GM18511 (cell line): ENCODE measurements at regions not wholly inside any gene's neighbourhood (a gene's known extent, or its start where the extent isn't known, plus 50 kb on each side); places are given as distances from the start of the nearest gene placed in this dataset.
"Not testable (repeated sequence)": the region's sequence is repeated elsewhere in the genome, so short reads cannot be mapped to it uniquely, and the experiment has no call there.

Experiments used
- ATAC-seq: cut with Tn5 transposase; IDR thresholded peaks from one replicate; pipeline ENCODE4 v1.9.1; 2021; ENCODE audit warnings: mild to moderate bottlenecking, moderate library complexity; ENCODE audit not compliant: unreplicated experiment

DNA sequence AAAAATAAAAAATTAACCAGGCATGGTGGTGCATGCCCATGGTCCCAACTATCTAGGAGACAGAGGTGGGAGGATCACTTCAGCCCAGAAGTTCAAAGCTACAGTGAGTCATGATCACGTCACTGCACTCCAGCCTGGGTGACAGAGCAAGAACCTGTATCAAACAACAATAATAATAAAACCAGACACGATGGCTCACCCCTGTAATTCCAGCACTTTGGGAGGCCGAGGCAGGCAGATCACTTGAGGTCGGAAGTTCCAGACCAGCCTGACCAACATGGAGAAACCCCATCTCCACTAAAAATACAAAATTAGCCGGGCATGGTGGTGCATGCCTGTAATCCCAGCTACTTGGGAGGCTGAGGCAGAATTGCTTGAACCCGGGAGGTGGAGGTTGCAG, 159.4 kb downstream of the SKIDA1 start:
- ATAC-seq = not testable (repeated sequence)

DNA sequence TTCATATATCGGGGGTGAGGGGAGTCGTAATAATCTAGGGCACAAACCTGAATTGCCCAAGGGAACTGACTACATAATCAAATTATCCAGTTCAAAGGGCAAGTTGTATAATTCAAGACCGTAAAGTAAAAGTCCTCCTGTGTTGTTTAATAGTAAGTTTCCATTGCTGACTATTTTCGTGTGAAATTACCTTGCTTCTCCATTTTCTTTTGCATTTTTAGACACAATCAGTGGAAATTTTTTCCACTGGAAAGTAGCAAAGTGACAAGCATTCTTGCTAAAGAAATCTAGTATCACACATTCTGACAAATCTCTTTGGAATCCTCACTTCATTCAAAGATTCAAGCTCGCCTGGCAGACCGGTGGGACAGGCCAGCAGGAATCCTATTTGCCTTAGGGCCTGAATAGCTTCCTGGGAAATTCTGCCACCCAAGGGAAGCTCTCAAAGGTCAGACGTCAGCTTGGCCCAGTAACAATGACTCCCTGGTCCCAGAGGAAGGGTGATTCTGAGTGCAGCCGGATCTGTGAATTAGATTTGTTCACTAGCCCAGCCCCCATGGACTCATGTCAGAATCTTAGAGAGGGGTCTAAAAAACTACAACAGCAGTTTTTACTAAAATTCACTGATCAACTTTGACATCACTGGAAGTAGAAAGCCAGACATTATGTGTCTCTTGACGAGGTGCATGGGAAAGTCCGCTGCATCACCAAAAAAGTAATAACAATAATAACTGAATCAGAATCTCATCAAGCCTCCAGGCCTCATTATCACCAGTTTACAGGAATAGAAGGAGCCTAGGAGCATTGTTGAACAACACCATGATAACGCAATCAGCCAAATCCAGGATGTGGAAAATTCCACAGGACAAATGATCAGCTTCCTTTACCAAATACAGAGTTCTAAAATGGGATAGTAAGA, 161.0 kb downstream of the SKIDA1 start:
- no peak for ATAC-seq

DNA sequence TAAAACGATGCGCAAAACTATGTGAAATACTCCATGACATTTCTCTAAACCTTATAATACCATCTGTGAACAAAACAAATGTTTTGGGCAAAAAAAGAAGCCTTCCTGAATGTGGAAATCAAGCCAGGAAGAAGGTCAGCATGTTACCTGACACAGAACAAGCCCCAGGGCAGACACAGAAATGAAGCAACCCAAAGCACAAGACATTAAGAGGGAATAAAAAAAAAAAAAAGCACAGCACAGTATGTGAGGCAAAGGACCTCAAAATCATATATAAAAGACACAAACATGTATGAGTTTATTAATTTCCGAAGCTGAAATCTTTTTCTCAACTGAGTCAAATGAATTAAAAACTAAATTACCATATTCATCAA, 161.8 kb downstream of the SKIDA1 start:
- no peak for ATAC-seq

DNA sequence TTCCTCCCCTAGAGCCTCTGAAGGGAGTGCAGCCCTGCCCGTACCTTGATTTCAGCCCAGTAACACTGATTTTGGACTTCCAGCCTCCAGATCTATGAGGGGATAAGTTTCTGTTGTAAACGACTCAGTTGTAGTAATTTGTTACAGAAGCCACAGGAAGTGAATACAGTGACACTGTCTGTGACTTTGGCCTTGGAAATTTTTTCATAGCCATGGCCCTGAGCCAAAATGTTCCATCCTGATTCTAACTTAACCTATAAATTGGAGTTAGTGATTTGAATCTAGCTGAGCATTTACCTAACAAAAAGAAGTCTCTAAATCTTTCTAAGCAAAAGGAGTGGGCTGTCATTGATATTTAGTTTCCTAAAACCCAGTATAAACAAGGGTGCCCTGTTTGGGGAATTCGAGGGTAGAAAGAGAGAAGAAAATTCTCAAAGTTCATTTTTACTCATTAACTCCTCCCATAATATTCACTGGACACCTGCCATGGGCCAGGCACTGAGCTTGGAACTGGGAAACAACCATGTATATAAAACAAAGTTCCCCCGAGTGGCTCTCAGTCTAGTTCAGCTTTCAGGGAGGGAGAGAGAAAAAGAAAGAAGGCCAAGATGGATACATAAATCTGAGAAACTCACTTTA, 162.3 kb downstream of the SKIDA1 start:
- ATAC-seq = no peak

- no peak for ATAC-seq
Observed at GRCh38 chr10:21359202-21359601, 166.3 kb downstream of the SKIDA1 start.

- no peak for ATAC-seq
Observed at GRCh38 chr10:21355591-21356011, 169.9 kb downstream of the SKIDA1 start.

GRCh38 chr10:21352886-21353285, 172.6 kb downstream of the SKIDA1 start:
- ATAC-seq = peak; percentile 59

DNA sequence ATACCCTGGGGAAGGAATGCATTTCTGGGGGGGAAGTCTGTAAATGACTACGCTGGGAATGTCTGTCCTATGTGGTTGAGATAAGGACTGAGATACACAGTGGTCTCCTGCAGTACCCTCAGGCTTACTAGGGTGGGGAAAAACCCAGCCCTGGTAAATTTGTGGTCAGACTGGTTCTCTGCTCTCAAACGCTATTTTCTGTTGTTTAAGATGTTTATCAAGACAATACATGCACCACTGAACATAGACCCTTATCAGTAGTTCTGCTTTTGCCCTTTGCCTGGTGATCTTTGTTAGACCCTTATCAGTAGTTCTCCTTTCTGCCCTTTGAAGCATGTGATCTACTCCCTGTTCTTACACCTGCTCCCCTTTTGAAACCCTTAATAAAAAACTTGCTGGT, 173.9 kb downstream of the SKIDA1 start:
- ATAC-seq = not testable (repeated sequence)

- no peak for ATAC-seq
Observed at GRCh38 chr10:21349912-21350286, 175.6 kb downstream of the SKIDA1 start.

DNA sequence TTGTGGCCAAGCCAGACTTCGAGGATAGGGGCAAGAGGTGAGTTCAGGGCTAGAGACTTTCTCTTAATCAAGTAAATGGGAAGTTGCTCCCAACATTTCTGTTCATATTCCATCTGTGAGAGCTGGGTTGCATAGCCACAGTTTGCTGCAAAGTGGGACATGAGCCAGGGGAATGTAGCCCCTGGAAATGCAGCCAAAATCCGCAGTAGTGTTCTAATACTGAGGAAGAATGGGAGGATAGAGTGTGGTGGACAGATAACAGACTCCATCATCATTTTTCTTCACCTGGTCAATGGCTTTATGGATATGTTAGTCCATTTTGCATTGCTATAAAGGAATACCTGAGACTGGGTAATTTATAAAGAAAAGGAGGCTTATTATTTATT, 177.7 kb downstream of the SKIDA1 start:
- ATAC-seq = no peak

DNA sequence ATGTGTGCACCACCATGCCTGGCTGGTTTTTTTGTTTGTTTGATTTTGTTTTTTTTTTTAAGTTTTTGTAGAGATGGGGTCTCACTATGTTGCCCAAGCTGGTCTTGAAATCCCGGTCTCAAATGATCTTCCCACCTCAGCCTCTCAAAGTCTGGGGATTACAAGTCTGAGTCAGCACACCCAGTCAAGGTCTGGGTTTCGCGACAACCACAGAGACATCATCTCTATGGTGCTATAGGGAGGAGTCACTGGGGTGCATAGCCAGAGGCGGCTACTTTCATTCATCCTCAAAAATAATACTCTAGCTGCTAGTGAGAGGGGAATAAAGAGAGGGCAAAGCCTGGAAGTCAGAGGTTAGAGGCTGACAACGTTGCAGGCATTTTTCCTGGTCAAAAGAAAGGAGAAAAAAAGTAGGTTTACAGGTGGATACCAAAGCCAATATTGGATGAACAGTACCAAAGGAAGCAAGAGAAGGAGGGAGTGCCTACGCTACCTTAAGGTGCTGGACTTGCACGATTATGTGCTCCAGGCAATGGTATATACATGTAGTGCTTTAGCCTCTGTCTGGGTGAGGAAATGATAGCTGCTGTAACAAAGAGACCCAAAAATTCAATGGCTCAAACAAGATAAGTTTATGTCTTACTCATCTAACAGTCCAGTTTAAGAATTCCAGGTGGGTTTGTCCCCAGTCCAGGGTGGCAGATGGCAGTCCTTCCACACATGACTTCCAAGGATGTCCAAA, 178.3 kb downstream of the SKIDA1 start:
- no peak for ATAC-seq

DNA sequence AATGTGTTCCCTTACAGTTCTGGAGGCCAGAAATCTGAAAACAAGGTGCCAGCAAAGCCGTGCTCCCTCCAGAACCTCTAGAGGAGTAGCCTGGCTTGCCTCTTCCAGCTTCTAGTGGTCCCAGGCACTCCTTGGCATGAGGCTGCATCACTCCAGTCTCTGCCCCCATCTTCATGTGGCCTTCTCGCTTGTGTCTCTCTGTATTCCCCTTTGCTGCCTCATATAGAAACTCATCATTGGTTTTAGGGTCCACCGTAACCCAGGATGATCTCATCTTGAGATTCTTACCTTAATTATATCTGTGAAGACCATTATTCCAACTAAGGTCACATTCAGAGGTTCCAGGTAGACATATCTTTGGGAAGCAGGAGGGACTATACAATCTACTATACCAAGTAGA, 182.4 kb downstream of the SKIDA1 start:
- no peak for ATAC-seq

GRCh38 chr10:21342499-21342898, 183.0 kb downstream of the SKIDA1 start:
- not testable (repeated sequence) for ATAC-seq

DNA sequence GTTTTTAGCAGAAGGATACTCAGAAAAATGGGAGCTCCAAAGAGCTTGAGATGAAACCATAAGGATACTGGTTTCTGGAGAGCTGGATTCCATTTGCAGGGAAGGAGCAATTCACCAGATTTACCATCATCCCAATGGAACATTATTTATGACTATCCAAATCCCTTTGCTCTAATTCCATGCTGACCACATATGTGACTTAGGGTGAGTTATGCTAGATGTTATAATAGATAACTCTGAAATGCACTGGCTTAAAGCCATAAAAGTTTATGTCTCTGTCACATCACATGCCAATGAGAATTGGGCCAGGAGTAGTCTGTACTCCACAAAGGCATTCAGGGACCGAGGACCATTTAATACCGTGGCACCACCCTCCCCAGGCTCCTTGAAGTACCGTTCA, 185.2 kb downstream of the SKIDA1 start:
- ATAC-seq = no peak

GRCh38 chr10:21337171-21337792, 188.2 kb downstream of the SKIDA1 start:
- no peak for ATAC-seq

DNA sequence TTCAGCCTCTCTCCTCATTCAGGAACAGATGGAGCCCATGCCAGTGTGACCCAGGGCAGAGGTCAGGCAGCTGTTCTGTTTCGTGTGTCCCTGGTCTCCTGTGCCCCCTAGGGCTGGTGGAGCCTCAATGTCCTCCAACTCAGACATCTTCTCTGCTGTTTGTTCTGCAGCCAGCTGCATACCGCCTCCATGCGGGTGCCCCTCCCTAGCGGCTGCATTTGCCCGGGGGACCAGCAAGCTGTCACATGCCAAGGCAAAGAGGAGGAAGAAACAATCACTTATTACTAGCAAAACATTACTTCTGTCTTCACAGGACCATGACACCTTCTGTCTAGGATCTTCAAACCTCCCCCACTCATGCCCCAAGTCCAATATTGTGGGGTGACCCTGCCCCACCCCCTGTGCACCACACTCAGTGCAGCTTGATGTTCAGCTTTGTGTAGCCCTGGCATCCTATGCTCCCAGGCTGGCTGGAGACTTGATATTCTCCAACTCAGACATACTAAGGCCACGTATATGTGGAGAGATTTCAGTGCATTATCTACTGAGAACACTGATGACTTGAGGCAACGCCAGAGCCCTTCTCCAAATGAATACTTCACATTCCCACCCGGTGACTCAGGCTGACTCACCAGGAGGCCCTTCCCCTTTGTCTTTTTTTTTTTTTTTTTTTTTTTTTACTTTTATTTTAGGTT, 188.9 kb downstream of the SKIDA1 start:
- no peak for ATAC-seq

- no peak for ATAC-seq
Observed at GRCh38 chr10:21334891-21335696, 190.4 kb downstream of the SKIDA1 start.

GRCh38 chr10:21330628-21331020, 194.9 kb downstream of the SKIDA1 start:
- no peak for ATAC-seq

GRCh38 chr10:21329995-21330627, 195.4 kb downstream of the SKIDA1 start:
- no peak for ATAC-seq
